ENCODE measurements at regions not wholly inside any gene's neighbourhood (a gene's known extent, or its start where the extent isn't known, plus 50 kb on each side); places are given as distances from the start of the nearest gene placed in this dataset.

GRCh38 chr5:117559005-117559844 lies 984.6 kb upstream of the SEMA6A start:
- TF ChIP-seq, protein P1, sequence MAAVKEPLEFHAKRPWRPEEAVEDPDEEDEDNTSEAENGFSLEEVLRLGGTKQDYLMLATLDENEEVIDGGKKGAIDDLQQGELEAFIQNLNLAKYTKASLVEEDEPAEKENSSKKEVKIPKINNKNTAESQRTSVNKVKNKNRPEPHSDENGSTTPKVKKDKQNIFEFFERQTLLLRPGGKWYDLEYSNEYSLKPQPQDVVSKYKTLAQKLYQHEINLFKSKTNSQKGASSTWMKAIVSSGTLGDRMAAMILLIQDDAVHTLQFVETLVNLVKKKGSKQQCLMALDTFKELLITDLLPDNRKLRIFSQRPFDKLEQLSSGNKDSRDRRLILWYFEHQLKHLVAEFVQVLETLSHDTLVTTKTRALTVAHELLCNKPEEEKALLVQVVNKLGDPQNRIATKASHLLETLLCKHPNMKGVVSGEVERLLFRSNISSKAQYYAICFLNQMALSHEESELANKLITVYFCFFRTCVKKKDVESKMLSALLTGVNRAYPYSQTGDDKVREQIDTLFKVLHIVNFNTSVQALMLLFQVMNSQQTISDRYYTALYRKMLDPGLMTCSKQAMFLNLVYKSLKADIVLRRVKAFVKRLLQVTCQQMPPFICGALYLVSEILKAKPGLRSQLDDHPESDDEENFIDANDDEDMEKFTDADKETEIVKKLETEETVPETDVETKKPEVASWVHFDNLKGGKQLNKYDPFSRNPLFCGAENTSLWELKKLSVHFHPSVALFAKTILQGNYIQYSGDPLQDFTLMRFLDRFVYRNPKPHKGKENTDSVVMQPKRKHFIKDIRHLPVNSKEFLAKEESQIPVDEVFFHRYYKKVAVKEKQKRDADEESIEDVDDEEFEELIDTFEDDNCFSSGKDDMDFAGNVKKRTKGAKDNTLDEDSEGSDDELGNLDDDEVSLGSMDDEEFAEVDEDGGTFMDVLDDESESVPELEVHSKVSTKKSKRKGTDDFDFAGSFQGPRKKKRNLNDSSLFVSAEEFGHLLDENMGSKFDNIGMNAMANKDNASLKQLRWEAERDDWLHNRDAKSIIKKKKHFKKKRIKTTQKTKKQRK (IDR thresholded peaks at IDR 0.05; ENCODE audit: low read depth, low read length), result no peak
- TF ChIP-seq POLR2A (IDR thresholded peaks at IDR 0.05; ENCODE audit: low read depth, low read length), result no peak
- no peak for TF ChIP-seq ZZZ3 (IDR thresholded peaks at IDR 0.05; ENCODE audit: control insufficient read depth, insufficient read length, low read depth)
- TF ChIP-seq, protein P2, sequence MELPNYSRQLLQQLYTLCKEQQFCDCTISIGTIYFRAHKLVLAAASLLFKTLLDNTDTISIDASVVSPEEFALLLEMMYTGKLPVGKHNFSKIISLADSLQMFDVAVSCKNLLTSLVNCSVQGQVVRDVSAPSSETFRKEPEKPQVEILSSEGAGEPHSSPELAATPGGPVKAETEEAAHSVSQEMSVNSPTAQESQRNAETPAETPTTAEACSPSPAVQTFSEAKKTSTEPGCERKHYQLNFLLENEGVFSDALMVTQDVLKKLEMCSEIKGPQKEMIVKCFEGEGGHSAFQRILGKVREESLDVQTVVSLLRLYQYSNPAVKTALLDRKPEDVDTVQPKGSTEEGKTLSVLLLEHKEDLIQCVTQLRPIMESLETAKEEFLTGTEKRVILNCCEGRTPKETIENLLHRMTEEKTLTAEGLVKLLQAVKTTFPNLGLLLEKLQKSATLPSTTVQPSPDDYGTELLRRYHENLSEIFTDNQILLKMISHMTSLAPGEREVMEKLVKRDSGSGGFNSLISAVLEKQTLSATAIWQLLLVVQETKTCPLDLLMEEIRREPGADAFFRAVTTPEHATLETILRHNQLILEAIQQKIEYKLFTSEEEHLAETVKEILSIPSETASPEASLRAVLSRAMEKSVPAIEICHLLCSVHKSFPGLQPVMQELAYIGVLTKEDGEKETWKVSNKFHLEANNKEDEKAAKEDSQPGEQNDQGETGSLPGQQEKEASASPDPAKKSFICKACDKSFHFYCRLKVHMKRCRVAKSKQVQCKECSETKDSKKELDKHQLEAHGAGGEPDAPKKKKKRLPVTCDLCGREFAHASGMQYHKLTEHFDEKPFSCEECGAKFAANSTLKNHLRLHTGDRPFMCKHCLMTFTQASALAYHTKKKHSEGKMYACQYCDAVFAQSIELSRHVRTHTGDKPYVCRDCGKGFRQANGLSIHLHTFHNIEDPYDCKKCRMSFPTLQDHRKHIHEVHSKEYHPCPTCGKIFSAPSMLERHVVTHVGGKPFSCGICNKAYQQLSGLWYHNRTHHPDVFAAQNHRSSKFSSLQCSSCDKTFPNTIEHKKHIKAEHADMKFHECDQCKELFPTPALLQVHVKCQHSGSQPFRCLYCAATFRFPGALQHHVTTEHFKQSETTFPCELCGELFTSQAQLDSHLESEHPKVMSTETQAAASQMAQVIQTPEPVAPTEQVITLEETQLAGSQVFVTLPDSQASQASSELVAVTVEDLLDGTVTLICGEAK (IDR thresholded peaks at IDR 0.05; ENCODE audit: borderline replicate concordance), result no peak
- TF ChIP-seq IRF4 (IDR thresholded peaks at IDR 0.05; ENCODE audit: low read depth, low read length), result no peak
- no peak for TF ChIP-seq EED (IDR thresholded peaks at IDR 0.05; ENCODE audit: low read depth)
- TF ChIP-seq MXI1 (IDR thresholded peaks at IDR 0.05; ENCODE audit: low read depth, low read length), result no peak
- no peak for TF ChIP-seq GABPA (IDR thresholded peaks at IDR 0.05; ENCODE audit: low read depth)
- no peak for TF ChIP-seq RB1 (IDR thresholded peaks at IDR 0.05; ENCODE audit: borderline replicate concordance)
- TF ChIP-seq PAX8 (IDR thresholded peaks at IDR 0.05), result no peak
- TF ChIP-seq, protein P3, sequence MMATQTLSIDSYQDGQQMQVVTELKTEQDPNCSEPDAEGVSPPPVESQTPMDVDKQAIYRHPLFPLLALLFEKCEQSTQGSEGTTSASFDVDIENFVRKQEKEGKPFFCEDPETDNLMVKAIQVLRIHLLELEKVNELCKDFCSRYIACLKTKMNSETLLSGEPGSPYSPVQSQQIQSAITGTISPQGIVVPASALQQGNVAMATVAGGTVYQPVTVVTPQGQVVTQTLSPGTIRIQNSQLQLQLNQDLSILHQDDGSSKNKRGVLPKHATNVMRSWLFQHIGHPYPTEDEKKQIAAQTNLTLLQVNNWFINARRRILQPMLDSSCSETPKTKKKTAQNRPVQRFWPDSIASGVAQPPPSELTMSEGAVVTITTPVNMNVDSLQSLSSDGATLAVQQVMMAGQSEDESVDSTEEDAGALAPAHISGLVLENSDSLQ (IDR thresholded peaks at IDR 0.05), result no peak
- TF ChIP-seq ASH2L (IDR thresholded peaks at IDR 0.05; ENCODE audit: borderline replicate concordance, low read depth), result no peak
- TF ChIP-seq MLLT1 (IDR thresholded peaks at IDR 0.05), result no peak
- H3K79me2 ChIP-seq (ENCODE audit: control insufficient read depth, insufficient read depth, low read length), result no peaks in the 10 kb centered on the region
- H3K27me3 ChIP-seq (replicated peaks in 1 of 2; ENCODE audit: control insufficient read depth in 2 of 2, insufficient read depth in 2 of 2, low read length in 1 of 2), result no peaks in the 10 kb centered on the region
- RAD21 ChIA-PET (ENCODE audit: unreplicated experiment), result interaction anchor here (1.4 kb wide), 1 partner anchor 104 kb away, joined by 3 read pairs; no protein-coding TSS in a partner anchor
- intact Hi-C loops (cut with micrococcal nuclease; ENCODE audit: unreplicated experiment) (no loop called here), in situ Hi-C loops (cut with MboI) (no loop called here)
- H4K20me1 ChIP-seq (ENCODE audit: control insufficient read depth, insufficient read depth), result no peaks in the 10 kb centered on the region
- FAIRE-seq, result no peak
- WGBS (ENCODE audit: insufficient coverage, insufficient replicate concordance, low lambda C conversion rate, missing lambda C conversion rate), result 41% methylated on average over 3 of the region's 3 CpGs
- no peaks in the 10 kb centered on the region for H3K4me1 ChIP-seq (ENCODE audit: control insufficient read depth, insufficient read depth, low read length)
- no peak overlapping the region for H3K4me3 ChIP-seq
- no peak overlapping the region for H3K4me2 ChIP-seq (ENCODE audit: control insufficient read depth, insufficient read depth)
- BruUV-seq (replicated peaks), result no TSS peak
- no peaks in the 10 kb centered on the region for H3K36me3 ChIP-seq (ENCODE audit: control insufficient read depth in 2 of 2, insufficient read depth in 2 of 2, low read length in 1 of 2)
- ATAC-seq, result no peak
- SMC1A ChIA-PET (ENCODE audit: uncharacterized antibody, unreplicated experiment), result interaction anchor here (0.6 to 1.0 kb wide), 3 partner anchors 13 to 1053 kb away, joined by 3 to 4 read pairs (median 3); no protein-coding TSS in a partner anchor
- H3K9ac ChIP-seq (ENCODE audit: control insufficient read depth, insufficient read depth, low read length), result no peak overlapping the region
- POLR2A ChIA-PET, result no interaction called here
- no peak overlapping the region for H2AFZ ChIP-seq (ENCODE audit: control insufficient read depth, low read depth, low read length)
- CTCF ChIA-PET, result interaction anchor here (0.7 to 1.7 kb wide), 2 partner anchors 9 to 526 kb away, joined by 3 to 5 read pairs; no protein-coding TSS in a partner anchor
- H3K9me3 ChIP-seq (replicated peaks; ENCODE audit: control insufficient read depth, insufficient read depth, low read length), result no peaks in the 10 kb centered on the region
- DNase-seq (ENCODE audit: low read depth, low spot score), result no peak
- H3K27ac ChIP-seq (ENCODE audit: control insufficient read depth, insufficient read depth), result no peak overlapping the region

Measured in GM12878 (cell line).